ENCODE measurements at regions not wholly inside any gene's neighbourhood (a gene's known extent, or its start where the extent isn't known, plus 50 kb on each side); places are given as distances from the start of the nearest gene placed in this dataset.

GRCh38 chr13:112130418-112130817 lies 63.5 kb downstream of the SOX1 start:
- POLR2A ChIA-PET = no interaction called here
- BruUV-seq (replicated peaks) = no TSS peak
- CTCF ChIA-PET = no interaction called here
- no peaks in the 10 kb centered on the region for H3K36me3 ChIP-seq (ENCODE audit: control insufficient read depth, insufficient read depth, low read length)
- H3K27me3 ChIP-seq (replicated peaks; ENCODE audit: control insufficient read depth, insufficient read depth, low read length) = peaks cover 1% of the 10 kb centered on the region; the same call in 1 of the 2 replicates
- intact Hi-C loops (cut with micrococcal nuclease; ENCODE audit: unreplicated experiment) = no loop called here
- H3K4me3 Mint-ChIP-seq (ENCODE audit: unreplicated experiment) = no peak overlapping the region
- peaks cover 37% of the 10 kb centered on the region for H3K27me3 Mint-ChIP-seq (ENCODE audit: insufficient read depth, unreplicated experiment)
- H3K4me3 ChIP-seq (ENCODE audit: low read depth, low read length) = no peak overlapping the region
- no peaks in the 10 kb centered on the region for H3K9me3 ChIP-seq
- H3K4me1 Mint-ChIP-seq (ENCODE audit: low read depth, unreplicated experiment) = no peaks in the 10 kb centered on the region
- H3K36me3 Mint-ChIP-seq (ENCODE audit: insufficient read depth, unreplicated experiment) = no peaks in the 10 kb centered on the region
- H3K9me3 Mint-ChIP-seq (ENCODE audit: unreplicated experiment) = no peaks in the 10 kb centered on the region
- H3K4me1 ChIP-seq = no peaks in the 10 kb centered on the region
- H3K27ac Mint-ChIP-seq (ENCODE audit: unreplicated experiment) = no peak overlapping the region
- DNase-seq = no peak
- TF ChIP-seq CTCF (IDR thresholded peaks at IDR 0.05; ENCODE audit: insufficient read depth in 1 of 2, low read depth in 1 of 2, low read length in 1 of 2, severe bottlenecking in 1 of 2, unreplicated experiment in 1 of 2) = no peak

- no peaks in the 10 kb centered on the region for H3K36me3 Mint-ChIP-seq (ENCODE audit: insufficient read depth, unreplicated experiment)
- intact Hi-C loops (cut with micrococcal nuclease; ENCODE audit: unreplicated experiment) = no loop called here
- no peak for TF ChIP-seq CTCF (IDR thresholded peaks at IDR 0.05; ENCODE audit: insufficient read depth in 1 of 2, low read depth in 1 of 2, low read length in 1 of 2, severe bottlenecking in 1 of 2, unreplicated experiment in 1 of 2)
- peaks cover 39% of the 10 kb centered on the region for H3K27me3 Mint-ChIP-seq (ENCODE audit: insufficient read depth, unreplicated experiment)
- ChIA-PET POLR2A (no interaction called here), CTCF (no interaction called here)
- H3K27me3 ChIP-seq (replicated peaks; ENCODE audit: control insufficient read depth, insufficient read depth, low read length) = peaks cover 1% of the 10 kb centered on the region; the same call in 1 of the 2 replicates
- no peaks in the 10 kb centered on the region for H3K36me3 ChIP-seq (ENCODE audit: control insufficient read depth, insufficient read depth, low read length)
- no peaks in the 10 kb centered on the region for H3K9me3 ChIP-seq
- H3K4me3 Mint-ChIP-seq (ENCODE audit: unreplicated experiment) = no peak overlapping the region
- H3K27ac Mint-ChIP-seq (ENCODE audit: unreplicated experiment) = no peak overlapping the region
- no peaks in the 10 kb centered on the region for H3K4me1 ChIP-seq
- no peaks in the 10 kb centered on the region for H3K4me1 Mint-ChIP-seq (ENCODE audit: low read depth, unreplicated experiment)
- BruUV-seq (replicated peaks) = no TSS peak
- DNase-seq = no peak
- no peak overlapping the region for H3K4me3 ChIP-seq (ENCODE audit: low read depth, low read length)
- no peaks in the 10 kb centered on the region for H3K9me3 Mint-ChIP-seq (ENCODE audit: unreplicated experiment)
These were observed 64.2 kb downstream of the SOX1 start for GRCh38 chr13:112131081-112131712.

- POLR2A ChIA-PET = no interaction called here
- H3K4me1 ChIP-seq = no peaks in the 10 kb centered on the region
- H3K4me1 Mint-ChIP-seq (ENCODE audit: low read depth, unreplicated experiment) = no peaks in the 10 kb centered on the region
- no peak for TF ChIP-seq CTCF (IDR thresholded peaks at IDR 0.05; ENCODE audit: insufficient read depth in 1 of 2, low read depth in 1 of 2, low read length in 1 of 2, severe bottlenecking in 1 of 2, unreplicated experiment in 1 of 2)
- DNase-seq = no peak
- no peak overlapping the region for H3K4me3 ChIP-seq (ENCODE audit: low read depth, low read length)
- intact Hi-C loops (cut with micrococcal nuclease; ENCODE audit: unreplicated experiment) = no loop called here
- H3K4me3 Mint-ChIP-seq (ENCODE audit: unreplicated experiment) = no peak overlapping the region
- no peaks in the 10 kb centered on the region for H3K9me3 ChIP-seq
- CTCF ChIA-PET = no interaction called here
- no peak overlapping the region for H3K27ac Mint-ChIP-seq (ENCODE audit: unreplicated experiment)
- H3K36me3 ChIP-seq (ENCODE audit: control insufficient read depth, insufficient read depth, low read length) = no peaks in the 10 kb centered on the region
- H3K27me3 ChIP-seq (replicated peaks; ENCODE audit: control insufficient read depth, insufficient read depth, low read length) = peaks cover 1% of the 10 kb centered on the region; the same call in 1 of the 2 replicates
- H3K36me3 Mint-ChIP-seq (ENCODE audit: insufficient read depth, unreplicated experiment) = no peaks in the 10 kb centered on the region
- H3K9me3 Mint-ChIP-seq (ENCODE audit: unreplicated experiment) = no peaks in the 10 kb centered on the region
- BruUV-seq (replicated peaks) = no TSS peak
- peaks cover 40% of the 10 kb centered on the region for H3K27me3 Mint-ChIP-seq (ENCODE audit: insufficient read depth, unreplicated experiment)
These were observed 64.8 kb downstream of the SOX1 start for GRCh38 chr13:112131713-112132113.
